Sigmoid colon (tissue), 6 donors: ENCODE measurements at regions not wholly inside any gene's neighbourhood (a gene's known extent, or its start where the extent isn't known, plus 50 kb on each side); places are given as distances from the start of the nearest gene placed in this dataset.

Experiments used
- DNase-seq: peaks from one replicate; pipeline ENCODE4 v3.0.0-alpha.2; 2019
- H3K27ac ChIP-seq, 4 donors: fragments of 200-600 bp; sonication (generic); one replicate each; pipeline ENCODE4 v1.5.1; 2016 to 2019; ENCODE audit warnings: mild to moderate bottlenecking in 1 of 4
- H3K27me3 ChIP-seq, 3 donors: fragments of 200-600 bp; sonication (generic); one replicate each; pipeline ENCODE4 v1.5.1; 2019; ENCODE audit warnings: mild to moderate bottlenecking in 1 of 3
- H3K36me3 ChIP-seq, 4 donors: fragments of 200-600 bp; sonication (generic); one replicate each; pipeline ENCODE4 v1.5.1; 2016 to 2019
- H3K4me1 ChIP-seq, 4 donors: fragments of 200-600 bp; sonication (generic); one replicate each; pipeline ENCODE4 v1.5.1; 2017 to 2019
- H3K4me3 ChIP-seq, 4 donors: fragments of 200-600 bp; sonication (generic); one replicate each; pipeline ENCODE4 v1.5.1; 2017 to 2019; ENCODE audit warnings: mild to moderate bottlenecking in 2 of 4, moderate library complexity in 1 of 4
- H3K9me3 ChIP-seq, 4 donors: fragments of 200-600 bp in 3 of 4; sonication (generic) in 3 of 4; one replicate each; pipeline versions ENCODE4 v1.5.1 to v1.6.1; 2013 to 2019
- EP300 ChIP-seq, 4 donors: sonication (generic); formaldehyde crosslinking; IDR thresholded peaks; one replicate each; pipeline ENCODE4 v1.6.1; 2017; ENCODE audit warnings: antibody characterized with exemption in 4 of 4
- POLR2A ChIP-seq, 2 donors: fragments of 450-650 bp; IDR thresholded peaks; one replicate each; pipeline ENCODE4 v1.6.1; 2016; ENCODE audit warnings: antibody characterized with exemption in 2 of 2, mild to moderate bottlenecking in 2 of 2, moderate library complexity in 2 of 2
- POLR2AphosphoS5 ChIP-seq, 4 donors: sonication (generic); formaldehyde crosslinking; IDR thresholded peaks; one replicate each; pipeline ENCODE4 v1.6.1; 2017; ENCODE audit warnings: antibody characterized with exemption in 4 of 4
- WGBS, 2 donors: extraction: QIAGEN DNeasy Blood & Tissue Kit; methylation state at CpG; one replicate each; pipeline ENCODE4 v1.1.7; 2013; 5-methylcytosine and 5-hydroxymethylcytosine counted together
- intact Hi-C: fragments of 100-400 bp; cut with DNase I; formaldehyde crosslinking; loops from one replicate; pipeline ENCODE4 v1.15.1; 2023
- TF ChIP-seq, protein P1 (sequence below), 4 experiments: fragments of 450-650 bp in 3 of 4; fragments of 200-600 bp in 1 of 4; IDR thresholded peaks; one replicate each; pipeline ENCODE4 v1.5.1; 2016 to 2019; ENCODE audit warnings: antibody characterized with exemption in 4 of 4, mild to moderate bottlenecking in 3 of 4, moderate library complexity in 2 of 4
- donor health status: healthy with polysubstance abuse.
- donor health status: healthy.

DNA sequence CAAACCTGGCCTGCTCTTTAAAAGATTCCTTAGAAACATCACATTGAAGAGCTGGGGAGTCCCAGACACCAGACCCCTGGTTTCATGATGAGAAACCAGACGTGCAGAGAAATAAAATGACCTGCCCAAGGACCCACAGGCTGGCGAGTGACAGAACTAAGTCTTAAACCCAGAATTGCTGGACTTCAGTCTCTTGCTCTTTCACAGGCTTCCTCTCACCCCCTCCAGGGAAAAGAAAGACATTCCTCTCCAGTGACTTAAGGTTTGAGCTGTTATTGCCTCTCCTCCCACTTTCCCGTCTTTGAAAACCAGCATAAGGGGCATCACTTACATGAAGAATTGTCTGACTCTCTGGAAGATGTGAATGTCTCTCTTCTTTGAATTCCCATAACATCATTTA lies 535.2 kb downstream of the IRX1 start:
- TF ChIP-seq POLR2A (IDR thresholded peaks at IDR 0.05) (no peak), EP300 (IDR thresholded peaks at IDR 0.05) (no peak), POLR2AphosphoS5 (IDR thresholded peaks at IDR 0.05) (no peak)
- TF ChIP-seq, protein P1, sequence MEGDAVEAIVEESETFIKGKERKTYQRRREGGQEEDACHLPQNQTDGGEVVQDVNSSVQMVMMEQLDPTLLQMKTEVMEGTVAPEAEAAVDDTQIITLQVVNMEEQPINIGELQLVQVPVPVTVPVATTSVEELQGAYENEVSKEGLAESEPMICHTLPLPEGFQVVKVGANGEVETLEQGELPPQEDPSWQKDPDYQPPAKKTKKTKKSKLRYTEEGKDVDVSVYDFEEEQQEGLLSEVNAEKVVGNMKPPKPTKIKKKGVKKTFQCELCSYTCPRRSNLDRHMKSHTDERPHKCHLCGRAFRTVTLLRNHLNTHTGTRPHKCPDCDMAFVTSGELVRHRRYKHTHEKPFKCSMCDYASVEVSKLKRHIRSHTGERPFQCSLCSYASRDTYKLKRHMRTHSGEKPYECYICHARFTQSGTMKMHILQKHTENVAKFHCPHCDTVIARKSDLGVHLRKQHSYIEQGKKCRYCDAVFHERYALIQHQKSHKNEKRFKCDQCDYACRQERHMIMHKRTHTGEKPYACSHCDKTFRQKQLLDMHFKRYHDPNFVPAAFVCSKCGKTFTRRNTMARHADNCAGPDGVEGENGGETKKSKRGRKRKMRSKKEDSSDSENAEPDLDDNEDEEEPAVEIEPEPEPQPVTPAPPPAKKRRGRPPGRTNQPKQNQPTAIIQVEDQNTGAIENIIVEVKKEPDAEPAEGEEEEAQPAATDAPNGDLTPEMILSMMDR (IDR thresholded peaks at IDR 0.05) = no peak
- Histone ChIP-seq H3K4me1 (no peaks in the 10 kb centered on the region), H3K27ac (no peak overlapping the region), H3K27me3 (no peaks in the 10 kb centered on the region), H3K9me3 (peaks cover 0 to 4% (median 0%) of the 10 kb centered on the region in 4 donors), H3K36me3 (no peaks in the 10 kb centered on the region), H3K4me3 (no peak overlapping the region)
- intact Hi-C loops = no loop called here
- no peak for DNase-seq
- 64 to 74% methylated on average over 3 of the region's 3 CpGs for WGBS, 2 donors

DNA sequence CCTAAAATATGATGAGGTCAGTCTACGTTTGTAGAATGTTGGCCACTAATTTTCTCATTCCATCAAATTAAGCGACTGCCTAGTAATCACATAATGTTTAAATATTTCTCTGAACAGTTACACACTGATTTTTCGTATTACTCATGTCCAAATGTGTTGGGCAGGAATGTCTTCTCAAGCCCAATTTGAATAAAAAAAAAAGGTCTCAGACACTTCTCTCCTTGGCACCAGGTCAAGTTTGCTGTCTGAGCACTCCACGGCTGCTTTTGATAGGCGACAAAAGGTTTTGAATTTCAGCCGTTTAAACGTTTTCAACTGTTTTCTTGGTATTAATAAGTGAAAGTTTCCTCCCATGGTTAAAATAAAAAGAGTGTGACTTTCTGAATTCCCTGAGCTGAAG lies 542.1 kb downstream of the IRX1 start:
- no peak overlapping the region for H3K4me3 ChIP-seq
- H3K4me1 ChIP-seq = no peaks in the 10 kb centered on the region
- 72 to 76% methylated on average over 7 of the region's 7 CpGs for WGBS, 2 donors
- TF ChIP-seq POLR2A (IDR thresholded peaks at IDR 0.05) (no peak), EP300 (IDR thresholded peaks at IDR 0.05) (no peak)
- H3K9me3 ChIP-seq = no peaks in the 10 kb centered on the region
- H3K36me3 ChIP-seq = no peaks in the 10 kb centered on the region
- DNase-seq = no peak
- no peak overlapping the region for H3K27ac ChIP-seq
- H3K27me3 ChIP-seq = no peaks in the 10 kb centered on the region
- intact Hi-C loops = no loop called here

DNA sequence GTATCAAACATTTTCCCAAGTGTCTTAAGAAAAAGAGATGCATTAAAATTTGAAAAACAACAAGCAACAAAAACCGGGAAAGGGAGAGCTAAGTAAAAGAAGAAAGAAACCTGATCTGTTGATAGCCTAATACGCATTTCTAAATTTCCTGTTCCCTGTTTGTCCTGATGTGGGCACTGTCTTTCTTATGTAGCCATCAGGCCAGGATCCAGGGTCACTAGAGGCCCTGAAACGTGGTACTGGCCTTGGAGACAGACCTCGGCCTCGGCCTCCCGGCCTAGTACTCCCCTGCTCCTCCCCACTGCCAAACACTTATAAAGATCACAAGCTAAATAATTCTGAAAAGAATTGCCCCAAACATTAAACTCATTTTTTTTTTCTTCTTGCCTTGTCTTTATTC lies 547.2 kb downstream of the IRX1 start:
- no peaks in the 10 kb centered on the region for H3K9me3 ChIP-seq
- H3K27me3 ChIP-seq = no peaks in the 10 kb centered on the region
- no peaks in the 10 kb centered on the region for H3K36me3 ChIP-seq
- no peaks in the 10 kb centered on the region for H3K4me1 ChIP-seq
- no peak for DNase-seq
- 50 to 54% methylated on average over 6 of the region's 6 CpGs for WGBS, 2 donors
- intact Hi-C loops = no loop called here
- H3K27ac ChIP-seq = no peak overlapping the region
- no peak overlapping the region for H3K4me3 ChIP-seq
- TF ChIP-seq, protein P1 (IDR thresholded peaks at IDR 0.05) = no peak
- no peak for TF ChIP-seq EP300 (IDR thresholded peaks at IDR 0.05)
- TF ChIP-seq POLR2A (IDR thresholded peaks at IDR 0.05) = no peak
- no peak for TF ChIP-seq POLR2AphosphoS5 (IDR thresholded peaks at IDR 0.05)

DNA sequence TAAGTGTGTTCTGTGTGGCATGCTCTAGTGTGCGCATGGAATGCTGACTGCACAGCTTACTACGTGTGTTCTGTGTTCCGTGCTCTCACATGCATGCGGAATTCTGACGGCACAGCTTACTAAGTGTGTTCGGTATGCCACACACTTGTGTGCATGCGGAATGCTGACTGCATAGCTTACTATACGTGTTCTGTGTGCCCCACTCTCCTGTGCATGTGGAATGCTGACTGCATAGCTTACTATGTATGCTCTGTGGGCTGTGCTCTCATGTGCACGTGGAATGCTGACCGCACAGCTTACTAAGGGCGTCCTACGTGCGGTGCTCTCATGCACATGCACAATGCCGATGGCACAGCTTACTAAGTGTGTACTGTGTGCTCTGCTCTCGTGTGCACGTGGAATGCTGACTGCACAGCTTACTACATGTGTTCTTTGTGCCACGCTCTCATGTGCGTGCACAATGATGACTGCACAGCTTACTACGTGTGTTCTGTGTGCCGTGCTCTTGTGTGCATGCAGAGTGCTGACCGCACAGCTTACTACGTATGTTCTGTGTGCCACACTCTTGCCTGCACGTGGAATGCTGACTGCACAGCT lies 548.9 kb downstream of the IRX1 start:
- H3K27ac ChIP-seq = no peak overlapping the region
- TF ChIP-seq, protein P1 (IDR thresholded peaks at IDR 0.05) = no peak
- TF ChIP-seq POLR2A (IDR thresholded peaks at IDR 0.05) (no peak), POLR2AphosphoS5 (IDR thresholded peaks at IDR 0.05) (no peak), EP300 (IDR thresholded peaks at IDR 0.05) (no peak)
- no peaks in the 10 kb centered on the region for H3K27me3 ChIP-seq
- H3K9me3 ChIP-seq = no peaks in the 10 kb centered on the region
- no peak for DNase-seq
- WGBS, 2 donors = 93 to 94% methylated on average over 23 of the region's 23 CpGs
- H3K4me1 ChIP-seq = no peaks in the 10 kb centered on the region
- no peak overlapping the region for H3K4me3 ChIP-seq
- intact Hi-C loops = no loop called here
- H3K36me3 ChIP-seq = no peaks in the 10 kb centered on the region

DNA sequence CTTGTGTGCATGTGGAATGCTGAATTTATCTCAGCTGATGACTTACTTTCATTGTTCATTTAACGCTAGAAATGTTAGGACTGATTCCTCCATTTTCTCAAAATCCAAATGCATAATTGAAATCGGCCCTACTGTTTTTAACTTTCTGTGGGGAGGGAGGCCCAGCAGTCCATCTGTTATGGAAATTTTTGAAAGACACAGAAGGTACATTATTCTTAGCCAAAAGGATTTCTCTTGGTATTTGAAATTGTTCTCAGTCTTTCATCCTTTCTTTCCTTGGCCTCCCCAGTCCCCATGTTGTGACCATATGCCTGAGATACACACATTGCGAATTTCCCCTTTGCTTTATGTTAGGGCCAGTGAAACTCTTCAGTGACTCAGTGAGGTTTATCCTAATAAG lies 549.9 kb downstream of the IRX1 start:
- intact Hi-C loops = no loop called here
- no peaks in the 10 kb centered on the region for H3K27me3 ChIP-seq
- H3K36me3 ChIP-seq = no peaks in the 10 kb centered on the region
- H3K27ac ChIP-seq = no peak overlapping the region
- 86 to 87% methylated on average over 3 of the region's 3 CpGs for WGBS, 2 donors
- H3K9me3 ChIP-seq = no peaks in the 10 kb centered on the region
- no peak overlapping the region for H3K4me3 ChIP-seq
- H3K4me1 ChIP-seq = no peaks in the 10 kb centered on the region
- no peak for TF ChIP-seq POLR2A (IDR thresholded peaks at IDR 0.05)
- no peak for DNase-seq

DNA sequence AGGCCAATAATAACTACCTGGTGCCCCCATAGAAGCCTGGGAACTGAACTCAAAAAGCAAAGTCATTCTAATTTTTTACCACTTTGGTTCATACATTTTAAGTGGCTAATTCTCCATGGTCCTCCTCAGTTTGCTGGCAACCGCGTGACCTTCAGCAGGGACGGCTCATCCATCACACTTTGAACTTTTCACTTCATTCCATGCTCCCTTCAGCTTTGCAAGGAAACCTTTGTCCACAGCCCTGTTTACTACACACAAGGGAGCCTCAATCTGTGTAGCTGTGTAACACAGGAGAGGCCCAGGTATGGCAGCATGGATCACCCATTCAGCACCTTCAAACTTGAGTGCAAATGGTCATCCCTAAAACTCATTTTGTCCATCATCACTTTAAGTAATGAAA lies 552.4 kb downstream of the IRX1 start:
- intact Hi-C loops = no loop called here
- no peaks in the 10 kb centered on the region for H3K4me1 ChIP-seq
- WGBS, 2 donors = 95 to 96% methylated on average over 3 of the region's 3 CpGs
- H3K27me3 ChIP-seq = no peaks in the 10 kb centered on the region
- no peak for TF ChIP-seq EP300 (IDR thresholded peaks at IDR 0.05)
- TF ChIP-seq, protein P1 (IDR thresholded peaks at IDR 0.05) = no peak
- TF ChIP-seq POLR2AphosphoS5 (IDR thresholded peaks at IDR 0.05) = no peak
- no peak for TF ChIP-seq POLR2A (IDR thresholded peaks at IDR 0.05)
- DNase-seq = no peak
- no peak overlapping the region for H3K4me3 ChIP-seq
- H3K9me3 ChIP-seq = no peaks in the 10 kb centered on the region
- no peak overlapping the region for H3K27ac ChIP-seq
- no peaks in the 10 kb centered on the region for H3K36me3 ChIP-seq
